Hematopoietic multipotent progenitor cell treated with erythropoietin and hydrocortisone succinate and interleukin-3 and kit ligand, for 17 days (in vitro differentiated cells): ENCODE measurements at regions not wholly inside any gene's neighbourhood (a gene's known extent, or its start where the extent isn't known, plus 50 kb on each side); places are given as distances from the start of the nearest gene placed in this dataset.
A peak's percentile ranks its signal among the peaks of the same experiment; 100 is the strongest.
"Not testable (repeated sequence)": the region's sequence is repeated elsewhere in the genome, so short reads cannot be mapped to it uniquely, and the experiment has no call there.

ENCODE experiments used
- DNase-seq: peaks from one replicate; pipeline ENCODE4 v3.0.0-alpha.2; 2015; ENCODE audit warnings: low spot score

DNA sequence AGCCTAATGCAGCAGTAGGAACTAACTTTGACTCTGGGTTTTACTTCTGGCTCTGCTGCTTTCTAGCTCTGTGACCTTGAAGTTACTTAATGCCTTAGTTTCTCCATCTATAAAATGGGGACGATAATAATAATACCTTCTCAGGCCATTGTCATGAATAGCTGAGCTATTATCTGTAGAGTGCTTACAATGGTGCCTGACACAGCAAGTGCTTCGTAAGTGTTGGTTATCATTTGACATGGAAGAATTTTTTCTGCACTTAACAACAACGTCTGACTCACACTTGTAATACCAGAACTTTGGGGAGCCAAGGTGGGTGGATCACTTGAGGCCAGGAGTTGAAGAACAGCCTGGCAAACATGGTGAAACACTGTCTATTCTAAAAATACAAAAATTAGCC lies 140.5 kb downstream of the ARL4A start:
- no peak for DNase-seq

DNA sequence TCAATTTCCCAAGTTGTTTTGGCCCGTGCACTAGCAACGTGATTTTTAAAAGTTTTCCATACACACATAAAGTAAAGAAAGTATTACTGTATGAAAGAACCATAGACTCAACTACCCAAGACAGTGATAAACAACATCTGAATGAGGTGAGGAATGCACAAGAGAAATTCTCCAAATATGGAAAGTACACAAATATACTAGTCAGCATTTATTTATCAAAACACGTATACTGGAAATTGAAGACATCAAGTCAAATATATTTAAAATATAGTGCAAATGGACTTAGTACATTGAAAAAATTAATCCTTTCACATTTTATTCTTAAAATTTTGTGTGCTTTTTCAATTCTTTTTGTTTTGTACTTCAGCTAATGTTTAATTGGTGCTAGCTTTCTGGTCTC lies 143.6 kb downstream of the ARL4A start:
- DNase-seq, result peak; percentile 24

DNA sequence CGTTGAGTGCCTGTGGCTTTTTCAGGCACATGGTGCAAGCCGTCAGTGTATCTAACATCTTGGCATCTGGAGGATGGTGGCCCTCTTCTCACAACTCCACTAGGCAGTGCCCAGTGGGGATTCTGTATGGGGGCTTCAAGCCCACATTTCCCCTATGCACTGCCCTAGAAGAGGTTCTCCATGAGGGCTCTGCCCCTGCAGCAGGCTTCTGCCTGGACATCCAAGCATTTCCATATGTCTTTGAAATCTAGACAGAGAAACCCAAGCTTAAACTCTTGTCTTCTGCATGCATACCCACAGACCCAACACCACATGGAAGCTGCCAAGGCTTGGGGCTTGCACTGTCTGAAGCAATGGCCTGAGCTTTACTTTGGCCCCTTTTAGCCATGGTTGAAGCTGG lies 146.4 kb downstream of the ARL4A start:
- no peak for DNase-seq

DNA sequence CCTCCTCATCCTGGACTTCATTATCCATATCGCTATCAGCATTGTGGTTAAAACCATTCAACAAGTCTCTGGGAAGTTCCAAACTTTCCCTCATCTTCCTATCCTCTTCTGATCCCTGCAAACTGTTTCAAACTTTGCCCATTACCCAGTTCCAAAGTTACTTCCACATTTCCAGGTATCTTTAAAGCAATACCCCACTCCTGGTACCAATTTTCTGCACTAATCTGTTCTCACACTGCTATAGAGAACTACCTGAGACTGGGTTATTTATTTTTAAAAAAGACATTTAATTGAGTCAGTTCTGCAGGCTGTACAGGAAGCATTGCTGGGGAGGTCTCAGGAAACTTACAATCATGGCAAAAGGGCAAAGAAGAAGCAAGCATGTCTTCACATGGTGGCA lies 147.3 kb downstream of the ARL4A start:
- no peak for DNase-seq

DNA sequence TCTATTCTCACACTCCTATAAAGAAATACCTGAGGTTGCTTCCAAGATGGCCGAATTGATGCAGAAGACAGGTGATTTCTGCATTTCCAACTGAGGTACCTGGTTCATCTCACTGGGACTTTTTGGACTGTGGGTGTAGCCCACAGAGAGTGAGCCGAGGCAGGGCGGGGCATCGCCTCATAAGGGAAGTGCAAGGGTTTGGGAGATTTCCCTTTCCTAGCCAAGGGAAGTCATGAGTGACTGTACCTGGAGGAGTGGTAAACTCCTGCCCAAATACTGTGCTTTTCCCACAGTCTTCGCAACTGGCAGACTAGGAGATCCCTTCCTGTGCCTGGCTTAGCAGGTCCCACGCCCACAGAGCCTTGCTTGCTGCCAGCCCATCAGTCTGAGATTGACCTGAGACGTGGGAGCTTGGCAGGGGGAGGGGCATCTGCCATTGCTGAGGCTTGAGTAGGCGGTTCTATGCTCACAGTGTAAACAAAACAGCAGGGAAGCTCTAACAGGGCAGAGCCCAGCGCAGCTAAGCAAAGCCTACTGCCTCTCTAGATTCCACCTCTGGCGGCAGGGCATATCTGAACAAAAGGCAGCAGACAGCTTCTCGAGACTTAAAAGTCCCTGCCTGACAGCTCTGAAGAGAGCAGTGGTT lies 152.2 kb downstream of the ARL4A start:
- DNase-seq, result no peak

DNA sequence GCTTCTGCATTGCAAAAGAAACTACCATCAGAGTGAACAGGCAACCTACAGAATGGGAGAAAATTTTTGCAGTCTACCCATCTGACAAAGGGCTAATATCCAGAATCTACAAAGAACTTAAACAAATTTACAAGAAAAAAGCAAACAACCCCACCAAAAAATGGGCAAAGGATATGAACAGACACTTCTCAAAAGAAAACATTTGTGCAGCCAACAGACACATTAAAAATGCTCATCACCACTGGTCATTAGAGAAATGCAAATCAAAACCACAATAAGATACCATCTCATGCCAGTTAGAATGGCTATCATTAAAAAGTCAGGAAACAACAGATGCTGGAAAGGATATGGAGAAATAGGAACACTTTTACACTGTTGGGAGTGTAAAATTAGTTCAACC lies 157.3 kb downstream of the ARL4A start:
- not testable (repeated sequence) for DNase-seq

DNA sequence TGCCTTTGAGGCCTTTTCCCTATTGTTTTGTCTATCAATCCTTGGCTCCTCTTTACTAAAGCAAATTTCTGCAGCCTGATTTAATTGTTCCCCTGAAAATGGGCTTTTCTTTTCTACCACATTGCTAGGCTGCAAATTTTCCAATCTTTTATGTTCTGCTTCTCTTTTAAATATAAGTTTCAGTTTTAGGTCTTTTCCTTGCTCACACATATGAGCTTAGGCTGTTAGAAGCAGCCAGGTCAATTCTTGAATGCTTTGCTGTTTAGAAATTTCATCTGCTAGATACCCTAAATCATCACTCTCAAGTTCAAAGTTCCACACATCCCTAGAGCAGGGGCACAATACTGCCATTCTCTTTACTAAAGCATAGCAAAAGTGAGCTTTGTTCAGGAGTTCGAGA lies 159.6 kb downstream of the ARL4A start:
- no peak for DNase-seq

DNA sequence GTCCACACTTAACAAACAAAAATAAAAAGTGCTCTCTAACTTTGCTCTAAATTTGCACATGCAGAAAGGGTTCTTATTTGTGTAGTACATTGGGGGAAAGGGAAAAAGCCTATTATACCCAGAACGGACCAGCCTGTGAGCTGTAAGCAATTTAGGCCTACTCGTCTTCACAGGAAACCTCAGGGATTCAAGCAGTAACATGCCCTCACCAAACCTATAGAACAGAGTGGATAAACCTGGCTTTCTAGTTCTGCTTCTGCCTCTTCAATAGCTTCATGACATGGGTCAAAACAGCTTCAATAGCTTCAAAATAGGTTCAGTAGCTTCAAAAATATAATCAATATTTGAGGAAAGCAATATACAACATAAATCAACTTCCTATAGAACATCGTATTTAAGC lies 163.7 kb downstream of the ARL4A start:
- no peak for DNase-seq

DNA sequence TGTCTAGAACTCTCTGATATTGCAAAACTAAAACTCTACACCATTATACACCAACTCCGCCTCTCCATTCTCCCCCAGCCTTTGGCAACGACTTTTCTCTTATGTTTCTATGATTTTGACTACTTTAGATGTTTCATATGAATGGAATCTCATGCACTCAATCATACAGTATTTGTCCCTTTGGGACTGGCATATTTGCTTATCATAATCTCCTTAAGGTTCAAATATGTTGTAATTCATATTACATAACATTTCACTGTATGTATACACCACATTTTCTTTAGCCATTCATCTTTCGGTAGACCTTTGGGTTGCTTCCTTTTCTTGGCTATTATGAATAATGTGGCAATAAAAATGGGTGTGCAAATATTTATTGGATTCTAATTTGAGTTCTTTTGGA lies 164.4 kb downstream of the ARL4A start:
- no peak for DNase-seq

DNA sequence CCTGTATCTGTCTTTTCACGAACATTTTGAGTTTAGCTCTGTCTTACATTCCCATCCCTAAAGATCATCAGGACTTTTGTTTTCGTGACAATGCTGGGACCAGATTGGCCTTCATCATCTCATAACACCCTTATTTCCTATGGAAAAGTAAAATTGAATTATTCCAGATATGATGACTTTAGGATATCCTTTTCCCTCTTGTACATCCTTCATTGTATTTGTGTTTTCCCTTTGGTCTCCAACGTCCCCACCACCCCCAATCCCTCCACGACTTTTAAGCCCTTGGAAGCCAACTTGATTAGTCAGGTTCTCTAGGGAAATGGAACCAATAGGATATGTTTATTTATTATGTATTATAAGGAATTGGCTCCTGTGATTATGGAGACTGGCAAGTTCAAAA lies 167.6 kb downstream of the ARL4A start:
- DNase-seq, result no peak

DNA sequence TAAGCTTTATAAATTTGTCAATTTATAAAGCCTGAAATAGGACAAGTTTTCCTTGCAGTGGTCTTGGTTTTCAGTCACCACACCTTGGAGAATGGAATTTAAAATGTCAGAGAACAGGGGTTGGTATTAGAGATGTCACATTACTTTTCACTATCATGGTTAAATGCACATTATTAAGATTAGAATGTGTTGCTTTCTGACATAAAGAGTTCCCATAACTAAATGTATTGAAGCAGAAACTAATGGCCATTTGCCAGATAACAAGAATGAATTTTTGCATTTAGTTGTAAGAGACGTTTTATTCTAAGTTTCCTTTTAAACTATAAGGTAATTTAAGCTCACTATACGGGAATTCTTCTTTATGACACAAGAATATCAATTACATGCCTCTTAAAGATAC lies 172.3 kb downstream of the ARL4A start:
- no peak for DNase-seq

DNA sequence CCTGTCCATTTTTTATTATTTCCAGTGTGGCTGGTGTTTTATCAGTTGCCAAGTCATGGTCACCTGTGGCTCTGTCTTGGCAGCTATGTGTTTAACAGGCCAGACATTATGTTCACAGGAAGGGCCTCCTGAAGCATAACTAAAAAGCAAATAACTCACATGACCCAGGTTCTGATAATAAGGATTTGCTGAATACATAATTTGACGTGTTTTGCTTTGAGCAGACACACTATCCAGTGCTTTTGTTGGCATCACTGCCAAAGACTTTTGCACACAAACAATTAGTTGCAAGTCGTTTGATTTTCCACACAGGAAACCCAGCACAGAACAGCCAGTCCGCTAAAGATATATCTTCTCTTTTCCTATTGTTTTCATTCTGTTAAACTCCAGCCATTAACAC lies 173.6 kb downstream of the ARL4A start:
- DNase-seq, result no peak

DNA sequence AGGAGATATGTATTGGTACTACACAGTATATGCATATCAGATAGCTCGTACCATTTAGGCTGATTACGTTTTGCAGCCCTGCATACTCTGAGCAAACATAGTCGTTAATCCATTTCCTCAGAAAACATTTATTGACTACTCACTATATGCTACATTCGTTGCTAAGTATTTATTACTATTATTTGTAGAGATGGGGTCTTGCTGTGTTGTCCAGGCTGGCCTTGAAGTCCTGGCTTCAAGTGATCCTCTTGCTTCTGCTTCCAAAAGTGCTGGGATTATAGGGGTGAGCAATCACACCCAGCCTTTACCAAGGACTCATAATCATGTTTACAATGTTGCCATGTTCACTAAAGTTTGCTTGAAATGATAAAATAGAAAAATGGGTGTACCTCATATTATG lies 174.7 kb downstream of the ARL4A start:
- DNase-seq, result no peak

DNA sequence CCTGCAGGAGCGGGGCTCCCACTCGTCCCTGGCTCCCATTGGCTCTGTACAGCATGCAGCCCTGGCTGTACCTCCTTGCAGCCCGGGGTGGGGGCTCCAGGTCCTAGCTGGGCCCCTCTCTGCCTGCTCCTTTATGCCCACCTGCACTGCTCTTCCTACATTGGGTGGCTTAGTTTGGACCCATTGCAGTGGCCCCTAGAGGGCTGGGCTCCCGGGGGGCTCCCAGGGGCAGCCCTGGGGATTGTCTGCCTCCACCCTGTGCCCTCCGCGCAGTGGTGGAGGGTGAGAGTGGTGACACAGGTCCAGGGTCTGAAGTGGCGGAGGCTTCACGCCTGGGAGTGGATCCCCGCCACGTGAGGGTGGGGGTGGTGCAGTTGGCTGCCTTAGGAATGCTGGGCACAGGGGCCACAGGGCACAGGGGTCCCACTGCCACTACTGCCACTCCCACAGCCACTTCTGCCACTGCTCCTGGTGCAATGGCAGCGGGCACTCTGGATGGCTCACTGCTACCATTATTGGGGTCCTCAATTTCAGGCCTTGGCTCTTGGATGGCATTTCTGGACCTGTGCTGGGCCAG lies 177.1 kb downstream of the ARL4A start:
- no peak for DNase-seq

DNA sequence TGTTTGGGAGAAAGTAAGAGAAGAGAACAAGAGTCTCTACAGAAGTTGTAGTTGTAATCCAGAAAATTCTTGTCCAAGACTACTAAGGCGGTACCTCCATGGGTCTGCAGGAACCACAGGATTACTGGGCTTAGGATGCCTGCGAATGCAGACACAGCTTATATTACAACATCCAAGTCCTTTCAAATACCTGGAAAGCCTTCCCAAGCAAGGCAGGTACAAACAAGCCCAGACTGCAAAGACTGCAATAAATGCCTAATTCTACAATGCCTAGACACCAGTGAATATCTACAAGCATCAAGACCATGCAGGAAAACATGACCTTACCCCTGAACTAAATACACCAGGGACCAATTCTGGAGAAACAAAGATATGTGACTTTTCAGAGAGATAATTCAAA lies 178.2 kb downstream of the ARL4A start:
- DNase-seq, result no peak

DNA sequence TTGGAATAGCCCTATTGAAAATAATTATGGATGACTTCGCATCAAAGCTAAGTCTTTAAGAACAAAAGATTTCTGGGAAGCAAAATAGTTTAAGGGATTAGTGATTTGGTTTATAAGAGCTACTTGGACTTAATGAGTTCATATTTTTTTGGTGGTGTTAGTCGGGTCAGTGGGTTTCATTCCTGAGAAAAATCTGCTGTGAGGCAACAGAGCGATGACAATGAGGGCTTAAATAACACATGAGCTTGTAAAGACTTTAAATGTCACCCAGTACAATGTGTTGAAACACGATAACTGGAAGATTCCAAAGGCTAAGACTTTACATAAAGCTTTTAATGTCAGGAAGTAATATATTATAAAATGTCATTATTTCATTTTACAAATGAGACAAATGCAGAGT lies 178.8 kb downstream of the ARL4A start:
- DNase-seq, result no peak

DNA sequence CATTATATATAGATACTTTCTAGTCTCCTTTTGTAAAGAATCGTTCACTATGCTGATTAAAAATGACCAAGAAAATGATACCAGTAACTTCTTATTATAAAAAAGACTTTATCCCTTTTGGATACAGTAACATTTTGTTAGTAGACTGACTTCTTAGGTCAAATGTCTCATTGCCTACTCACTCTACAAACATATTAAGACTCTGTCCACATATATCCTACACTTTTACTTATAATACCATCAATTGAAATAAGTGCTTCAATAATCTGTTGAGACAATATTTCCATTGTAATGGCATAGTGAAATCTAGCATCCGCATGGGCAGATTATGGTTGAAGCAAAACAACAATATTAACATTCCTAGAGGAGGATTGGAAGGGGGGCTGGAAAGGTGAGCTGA lies 180.6 kb downstream of the ARL4A start:
- no peak for DNase-seq

DNA sequence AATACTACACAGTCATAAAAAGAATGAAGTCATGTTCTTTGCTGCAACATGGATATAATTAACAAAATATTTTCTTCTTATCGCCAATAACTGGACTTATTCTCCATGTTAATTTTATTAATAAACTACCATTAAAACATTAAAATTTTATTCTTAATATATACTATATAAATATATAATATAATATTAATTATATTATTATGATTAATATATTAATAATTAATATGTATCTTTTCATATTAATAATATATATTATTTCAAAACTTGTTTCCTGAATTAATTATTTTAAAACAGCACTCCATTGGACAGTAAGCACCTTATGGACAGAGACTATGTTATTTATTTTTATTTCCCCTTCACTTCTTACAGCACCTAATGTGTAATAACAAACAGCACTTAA lies 182.8 kb downstream of the ARL4A start:
- DNase-seq, result no peak

DNA sequence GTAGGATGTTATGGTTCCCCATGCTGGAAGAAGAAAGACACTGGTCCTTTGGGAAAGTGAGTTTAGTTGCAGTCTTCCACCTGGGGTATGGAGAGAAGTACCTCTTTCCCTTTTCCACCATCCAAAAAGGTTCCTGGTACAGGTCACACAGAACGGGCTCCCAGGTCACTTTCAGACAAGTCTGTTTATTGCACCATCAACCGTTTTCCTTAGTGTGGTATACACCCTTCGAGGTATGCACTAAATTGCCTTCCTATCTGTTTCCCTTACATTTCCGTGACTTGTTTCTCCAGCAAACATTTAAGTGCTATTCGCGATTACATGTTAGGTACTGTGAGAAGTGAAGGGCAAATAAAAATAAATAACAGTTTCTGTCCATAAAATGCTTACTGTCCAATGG lies 185.1 kb downstream of the ARL4A start:
- DNase-seq, result no peak

DNA sequence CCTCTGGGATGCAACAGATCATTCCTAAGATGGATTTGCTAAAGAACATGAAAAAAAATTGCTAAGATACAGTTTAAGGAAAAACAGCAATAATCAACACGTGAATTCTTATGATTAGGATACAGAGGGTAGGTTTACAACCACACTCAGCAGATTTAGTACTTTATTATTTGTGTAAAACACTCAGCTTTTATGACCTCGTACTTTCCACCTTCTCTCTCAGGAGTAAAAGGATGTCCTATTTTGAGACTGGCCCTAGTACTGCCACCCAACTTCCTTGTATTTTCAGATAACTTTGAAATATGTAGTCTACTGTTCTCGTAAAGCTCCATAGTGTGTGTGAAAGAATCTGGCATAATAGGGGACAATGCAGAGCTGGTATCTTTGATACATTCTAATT lies 186.1 kb downstream of the ARL4A start:
- DNase-seq, result no peak

DNA sequence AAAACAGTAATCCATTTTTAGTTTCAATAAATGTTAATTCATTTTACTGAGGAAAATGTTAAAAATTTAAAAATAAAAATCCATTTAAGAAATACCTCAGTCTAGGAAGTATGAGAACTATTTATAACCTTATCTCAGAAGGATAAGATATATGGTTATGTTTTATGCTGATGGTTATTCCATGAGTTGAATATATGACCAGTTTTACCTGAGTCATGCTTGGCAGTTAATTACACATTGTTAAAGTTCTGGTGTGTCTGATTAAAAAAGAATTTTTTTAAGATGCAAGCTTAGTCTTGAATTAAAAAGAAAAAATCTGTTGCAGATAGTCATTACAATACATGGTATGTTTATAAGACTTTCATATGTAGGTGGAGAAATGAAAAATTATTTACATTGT lies 191.7 kb downstream of the ARL4A start:
- DNase-seq, result no peak

DNA sequence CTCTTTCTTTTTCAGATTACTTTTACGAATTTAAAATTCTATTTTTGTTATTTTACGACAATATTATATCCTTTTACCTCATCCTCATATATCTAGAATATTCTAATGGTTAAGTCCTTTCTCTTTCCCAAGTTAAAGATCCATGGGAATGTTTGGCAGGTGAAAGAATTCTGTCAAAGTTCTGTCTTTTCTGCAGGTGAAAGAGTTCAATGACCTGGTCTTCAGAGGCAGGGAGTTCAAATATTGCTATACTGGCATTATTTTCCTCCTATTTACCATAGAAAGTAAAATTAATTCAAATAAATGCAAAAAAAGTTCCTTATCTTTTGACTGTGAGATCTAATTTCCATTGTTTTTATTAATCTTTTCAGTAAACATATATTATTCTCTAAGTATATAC lies 194.3 kb downstream of the ARL4A start:
- no peak for DNase-seq

DNA sequence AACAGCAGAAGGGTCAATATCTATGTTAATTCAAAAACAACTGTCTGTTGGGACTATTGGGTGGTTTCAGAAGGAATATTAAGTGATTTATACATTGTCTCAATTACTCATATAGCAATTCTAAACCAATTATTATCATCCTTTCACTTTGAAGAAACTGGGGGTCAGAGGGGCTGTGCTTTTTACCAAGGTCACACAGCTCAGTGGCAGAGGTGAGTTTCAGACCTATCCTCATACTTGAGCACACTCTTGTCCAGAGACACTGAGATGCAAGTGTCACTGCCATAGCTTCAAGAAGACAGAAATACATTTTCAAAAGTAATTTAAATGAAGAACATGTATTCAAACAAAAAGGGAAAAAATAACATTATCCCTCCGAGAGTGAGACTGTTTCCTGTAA lies 195.3 kb downstream of the ARL4A start:
- DNase-seq, result no peak

DNA sequence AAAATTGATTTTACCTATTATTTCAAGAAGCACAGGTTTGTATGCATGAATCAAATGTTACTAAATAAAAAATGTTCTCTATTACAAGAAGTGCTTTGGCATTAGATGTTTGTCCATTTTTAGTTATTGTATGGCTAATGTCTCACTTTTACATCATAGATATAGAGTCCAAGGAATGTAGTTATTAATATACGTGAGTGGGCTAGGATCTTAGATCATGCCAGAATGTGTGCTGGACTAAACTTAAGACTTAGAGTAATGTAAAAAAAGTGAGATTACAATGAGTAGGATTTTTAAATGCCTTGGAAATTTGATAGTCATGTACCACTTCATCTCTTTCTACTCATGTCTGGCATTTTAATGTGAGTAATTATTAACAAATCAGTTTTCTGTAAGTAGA lies 196.6 kb downstream of the ARL4A start:
- no peak for DNase-seq
